GM18526 (cell line): ENCODE measurements at regions not wholly inside any gene's neighbourhood (a gene's known extent, or its start where the extent isn't known, plus 50 kb on each side); places are given as distances from the start of the nearest gene placed in this dataset.

Source experiments
- POLR2A ChIP-seq: IDR thresholded peaks from 3 replicates; pipeline ENCODE4 v1.6.1; 2011; ENCODE audit not compliant: insufficient read length; ENCODE audit errors: extremely low read depth

GRCh38 chr3:159608311-159608710 lies 380.3 kb upstream of the IL12A start:
- TF ChIP-seq POLR2A: no peak

GRCh38 chr3:159609625-159610024 lies 379.0 kb upstream of the IL12A start:
- TF ChIP-seq POLR2A: no peak

GRCh38 chr3:159616234-159616825 lies 372.3 kb upstream of the IL12A start:
- TF ChIP-seq POLR2A: no peak

- no peak for TF ChIP-seq POLR2A
Observed at GRCh38 chr3:159619341-159619885, 369.2 kb upstream of the IL12A start.

GRCh38 chr3:159620281-159620680 lies 368.4 kb upstream of the IL12A start:
- no peak for TF ChIP-seq POLR2A

GRCh38 chr3:159620873-159621272 lies 367.8 kb upstream of the IL12A start:
- TF ChIP-seq POLR2A: no peak

- TF ChIP-seq POLR2A: no peak
Observed at GRCh38 chr3:159624616-159625015, 364.0 kb upstream of the IL12A start.

GRCh38 chr3:159625594-159625993 lies 363.0 kb upstream of the IL12A start:
- no peak for TF ChIP-seq POLR2A

- no peak for TF ChIP-seq POLR2A
Observed at GRCh38 chr3:159626598-159626997, 362.0 kb upstream of the IL12A start.

- TF ChIP-seq POLR2A: no peak
Observed at GRCh38 chr3:159627229-159627628, 361.4 kb upstream of the IL12A start.

GRCh38 chr3:159627634-159628033 lies 361.0 kb upstream of the IL12A start:
- TF ChIP-seq POLR2A: no peak

GRCh38 chr3:159629329-159630084 lies 359.1 kb upstream of the IL12A start:
- TF ChIP-seq POLR2A: no peak

- TF ChIP-seq POLR2A: no peak
Observed at GRCh38 chr3:159631226-159631625, 357.4 kb upstream of the IL12A start.

GRCh38 chr3:159632128-159632527 lies 356.5 kb upstream of the IL12A start:
- TF ChIP-seq POLR2A: no peak

GRCh38 chr3:159632851-159633250 lies 355.8 kb upstream of the IL12A start:
- TF ChIP-seq POLR2A: no peak

GRCh38 chr3:159634483-159634882 lies 354.2 kb upstream of the IL12A start:
- TF ChIP-seq POLR2A: no peak
